Endothelial cell of umbilical vein (primary cell): ENCODE measurements at regions not wholly inside any gene's neighbourhood (a gene's known extent, or its start where the extent isn't known, plus 50 kb on each side); places are given as distances from the start of the nearest gene placed in this dataset.

Experiments
- BruUV-seq: library from RNA; stranded (reverse); fragments of 400-500 nt; replicated peaks from 2 replicates; lab custom pipeline; 2021; lab: Mats Ljungman, UMichigan
- CTCF ChIA-PET: fragments of 300-600, 350-600 bp; sonication (Branson Sonifier 250); formaldehyde crosslinking; loops from one replicate; lab custom pipeline; 2021; ENCODE audit warnings: antibody characterized with exemption, inconsistent platforms; lab: Charles Lee
- POLR2A ChIA-PET: fragments of 300-600, 350-600 bp; sonication (Branson Sonifier 250); formaldehyde crosslinking; loops from one replicate; lab custom pipeline; 2021; ENCODE audit warnings: antibody characterized with exemption, inconsistent platforms; lab: Charles Lee
- DNase-seq: peaks from one replicate; pipeline ENCODE4 v3.0.0-alpha.2; 2011; ENCODE audit warnings: low read depth, low spot score
- FAIRE-seq: peaks from 2 replicates; lab custom pipeline; 2011; peaks lifted over from hg19 to GRCh38; lab: Jason Lieb, UNC
- H2AFZ ChIP-seq: 2 replicates; pipeline ENCODE4 v1.6.0; 2012; ENCODE audit warnings: low read depth, low read length, control low read depth, inconsistent platforms
- H3K27ac ChIP-seq: 2 replicates; pipeline ENCODE4 v1.5.1; 2011; ENCODE audit warnings: low read depth, mild to moderate bottlenecking, control low read depth, low read length, moderate library complexity; ENCODE audit not compliant: insufficient read depth
- H3K27me3 ChIP-seq, 2 experiments: 2 replicates each; pipeline versions ENCODE4 v1.6.0 to v1.6.1; 2011; ENCODE audit warnings: low read length in 2 of 2, mixed read lengths in 1 of 2; ENCODE audit not compliant: control insufficient read depth in 2 of 2, insufficient read depth in 2 of 2
- H3K36me3 ChIP-seq, 2 experiments: 2 replicates in 1 of 2; 3 replicates in 1 of 2; pipeline ENCODE4 v1.5.1; 2011; ENCODE audit warnings: low read length in 2 of 2, mild to moderate bottlenecking in 1 of 2, moderate library complexity in 1 of 2; ENCODE audit not compliant: control insufficient read depth in 2 of 2, insufficient read depth in 2 of 2; ENCODE audit errors: extremely low read depth in 1 of 2
- H3K4me1 ChIP-seq: 3 replicates; pipeline ENCODE4 v1.5.1; 2011; ENCODE audit warnings: mild to moderate bottlenecking, low read length; ENCODE audit not compliant: control insufficient read depth, insufficient read depth; ENCODE audit errors: extremely low read depth
- H3K4me2 ChIP-seq: 2 replicates; pipeline ENCODE4 v1.6.1; 2011; ENCODE audit warnings: low read length, control low read depth, mixed read lengths; ENCODE audit not compliant: insufficient read depth
- H3K4me3 ChIP-seq, 3 experiments: fragments of 200-600 bp in 1 of 3; sonication (generic), shearing (Covaris generic) in 1 of 3; replicated peaks in 1 of 3; 2 replicates each; pipeline ENCODE4 v1.5.1; 2011 to 2016; ENCODE audit warnings: control low read depth in 3 of 3, low read length in 3 of 3, mild to moderate bottlenecking in 2 of 3, inconsistent platforms in 1 of 3, low read depth in 1 of 3, moderate library complexity in 1 of 3; ENCODE audit not compliant: insufficient read depth in 1 of 3
- H3K79me2 ChIP-seq: 2 replicates; pipeline ENCODE4 v1.6.0; 2012; ENCODE audit warnings: low read length, inconsistent platforms; ENCODE audit not compliant: control insufficient read depth, insufficient read depth
- H3K9ac ChIP-seq: replicated peaks from 2 replicates; pipeline ENCODE3; 2011; ENCODE audit warnings: low read length, control low read depth; ENCODE audit not compliant: insufficient read depth; ENCODE audit errors: extremely low read depth
- H3K9me1 ChIP-seq: replicated peaks from 3 replicates; pipeline ENCODE4 v1.6.0; 2011; ENCODE audit warnings: mild to moderate bottlenecking, low read length; ENCODE audit not compliant: control insufficient read depth, insufficient read depth; ENCODE audit errors: extremely low read depth
- H3K9me3 ChIP-seq: replicated peaks from 2 replicates; pipeline ENCODE4 v1.5.1; 2012; ENCODE audit warnings: low read length, inconsistent platforms; ENCODE audit not compliant: control insufficient read depth, insufficient read depth
- H4K20me1 ChIP-seq: replicated peaks from 2 replicates; pipeline ENCODE3; 2011; ENCODE audit warnings: mild to moderate bottlenecking, low read length; ENCODE audit not compliant: control insufficient read depth, insufficient read depth; ENCODE audit errors: extremely low read depth
- CTCF ChIP-seq, 2 donors: IDR thresholded peaks; 1 replicate in 1 of 2; 2 replicates in 1 of 2; pipeline ENCODE4 v1.5.1; 2011; ENCODE audit warnings: low read length in 2 of 2, mild to moderate bottlenecking in 2 of 2, moderate library complexity in 2 of 2, control low read depth in 1 of 2, inconsistent platforms in 1 of 2, low read depth in 1 of 2; ENCODE audit not compliant: insufficient read depth in 1 of 2; ENCODE audit errors: extremely low read depth in 1 of 2
- EZH2 ChIP-seq: IDR thresholded peaks from 2 replicates; pipeline ENCODE4 v1.6.1; 2012; ENCODE audit warnings: borderline replicate concordance, low read depth, mild to moderate bottlenecking, moderate library complexity, low read length, inconsistent platforms; ENCODE audit not compliant: severe bottlenecking
- FOS ChIP-seq: IDR thresholded peaks from 2 replicates; pipeline ENCODE4 v1.6.1; 2011; ENCODE audit warnings: mild to moderate bottlenecking, low read length, moderate library complexity, borderline replicate concordance; ENCODE audit not compliant: insufficient read depth
- GATA2 ChIP-seq: IDR thresholded peaks from 2 replicates; pipeline ENCODE4 v1.7.0; 2011; ENCODE audit warnings: low read depth, mild to moderate bottlenecking, moderate library complexity, mixed read lengths, low read length; ENCODE audit not compliant: insufficient read length, insufficient read depth
- JUN ChIP-seq: IDR thresholded peaks from 2 replicates; pipeline ENCODE4 v1.6.1; 2011; ENCODE audit warnings: borderline replicate concordance, low read depth; ENCODE audit not compliant: insufficient read length, insufficient read depth
- MAX ChIP-seq: IDR thresholded peaks from 2 replicates; pipeline ENCODE4 v1.6.1; 2011; ENCODE audit not compliant: insufficient read depth, insufficient read length
- MYC ChIP-seq: IDR thresholded peaks from one replicate; pipeline ENCODE4 v1.6.1; 2011; ENCODE audit warnings: mild to moderate bottlenecking, low read depth, low read length
- POLR2A ChIP-seq: IDR thresholded peaks from 2 replicates; pipeline ENCODE4 v1.6.1; 2012; ENCODE audit warnings: low read depth, mild to moderate bottlenecking, control low read depth, low read length
- POLR2AphosphoS5 ChIP-seq: IDR thresholded peaks from 2 replicates; pipeline ENCODE4 v1.6.1; 2012; ENCODE audit warnings: low read depth, mild to moderate bottlenecking, control low read depth, low read length, moderate library complexity; ENCODE audit not compliant: insufficient read depth
- dilution Hi-C: fragments of 300-500 bp; cut with MboI; formaldehyde crosslinking; loops from one replicate; pipeline ENCODE4 v1.15.0; 2019; ENCODE audit warnings: low sequenced_read_pairs; ENCODE audit not compliant: extremely low pct_ligation_motif_present
- intact Hi-C: fragments of 100-400 bp; cut with micrococcal nuclease; formaldehyde crosslinking; loops from one replicate; pipeline ENCODE4 v1.10.0; 2022

GRCh38 chr2:15852811-15853210, 87.5 kb upstream of the MYCN start:
- Histone ChIP-seq H3K27ac (no peak overlapping the region), H3K79me2 (no peaks in the 10 kb centered on the region), H3K36me3 (no peaks in the 10 kb centered on the region), H2AFZ (no peak overlapping the region), H3K9ac (no peak overlapping the region), H4K20me1 (no peaks in the 10 kb centered on the region), H3K4me2 (no peak overlapping the region), H3K4me3 (no peak overlapping the region), H3K9me1 (no peaks in the 10 kb centered on the region), H3K9me3 (no peaks in the 10 kb centered on the region), H3K27me3 (no peaks in the 10 kb centered on the region), H3K4me1 (no peaks in the 10 kb centered on the region)
- ChIA-PET CTCF (no interaction called here), POLR2A (no interaction called here)
- no peak for DNase-seq
- TF ChIP-seq JUN, result no peak
- TF ChIP-seq POLR2A, result no peak
- TF ChIP-seq POLR2AphosphoS5, result no peak
- no peak for TF ChIP-seq MAX
- no peak for TF ChIP-seq FOS
- no peak for TF ChIP-seq EZH2
- no peak for TF ChIP-seq GATA2
- no peak for TF ChIP-seq MYC
- TF ChIP-seq CTCF (IDR thresholded peaks at IDR 0.05; ENCODE audit: extremely low read depth in 1 of 2, insufficient read depth in 1 of 2, low read depth in 1 of 2, low read length in 2 of 2), result no peak
- no TSS peak for BruUV-seq
- intact Hi-C loops (no loop called here), dilution Hi-C loops (no loop called here)
- FAIRE-seq, result no peak
